CD4-positive, alpha-beta T cell treated with Interleukin-17A for 1 hour (primary cell): ENCODE measurements at regions not wholly inside any gene's neighbourhood (a gene's known extent, or its start where the extent isn't known, plus 50 kb on each side); places are given as distances from the start of the nearest gene placed in this dataset.

ENCODE experiments used
- DNase-seq: peaks from one replicate; pipeline ENCODE4 v3.0.0-alpha.2; 2020

GRCh38 chr18:73514449-73514848 lies 633.2 kb downstream of the FBXO15 start:
- no peak for DNase-seq

DNA sequence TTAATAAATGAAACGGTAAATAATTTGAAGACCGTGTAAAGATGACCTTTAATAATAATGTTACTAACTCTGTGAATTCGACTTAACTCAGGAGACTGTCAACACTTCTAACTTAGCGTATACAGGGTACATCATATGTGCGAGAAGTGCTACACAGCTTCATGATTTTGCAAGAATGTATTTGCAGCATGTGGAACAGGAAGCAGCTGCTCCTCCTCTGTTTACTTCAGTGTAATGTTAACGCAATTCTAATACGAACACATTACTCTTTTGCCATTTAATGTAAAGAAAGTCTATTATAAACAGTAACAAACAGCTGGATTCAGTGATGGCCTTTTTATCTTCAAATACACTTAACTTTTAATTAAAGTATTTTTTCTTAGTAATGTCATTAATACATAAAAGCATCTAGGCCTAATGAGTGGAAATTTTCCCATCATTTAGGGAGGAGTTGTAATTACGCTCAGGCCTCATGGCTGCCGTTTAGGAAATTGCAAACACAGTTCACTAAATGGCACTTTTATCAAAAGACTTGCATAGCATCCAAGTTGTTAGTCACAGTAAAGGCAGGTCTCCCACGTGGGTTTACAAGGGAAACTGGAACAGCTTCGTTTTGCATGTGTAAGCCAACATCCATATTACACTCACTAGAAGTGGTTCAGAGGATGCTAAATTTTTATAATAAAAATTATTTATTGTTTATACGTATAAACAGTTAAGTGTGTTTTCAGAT lies 635.7 kb downstream of the FBXO15 start:
- DNase-seq, result no peak

DNA sequence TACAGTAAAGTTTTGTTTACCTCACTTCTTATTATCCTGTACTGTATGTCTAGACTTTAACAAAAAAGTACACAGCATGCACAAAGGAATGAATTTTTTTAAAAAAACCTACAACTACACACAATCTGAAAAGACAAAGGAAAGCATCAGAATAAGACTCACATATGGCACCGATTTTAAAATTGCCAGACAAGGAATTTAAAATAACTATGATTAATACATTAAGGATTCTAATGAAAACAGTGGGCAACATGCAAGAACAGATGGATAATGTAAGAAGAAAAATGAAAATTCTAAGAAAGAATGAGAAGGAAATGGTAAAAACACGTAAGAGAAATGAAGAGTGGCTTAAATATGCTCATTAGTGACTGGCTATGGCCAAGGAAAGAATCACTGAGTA lies 638.2 kb downstream of the FBXO15 start:
- no peak for DNase-seq

GRCh38 chr18:73503326-73503725 lies 635.5 kb upstream of the NETO1 start:
- DNase-seq, result no peak

DNA sequence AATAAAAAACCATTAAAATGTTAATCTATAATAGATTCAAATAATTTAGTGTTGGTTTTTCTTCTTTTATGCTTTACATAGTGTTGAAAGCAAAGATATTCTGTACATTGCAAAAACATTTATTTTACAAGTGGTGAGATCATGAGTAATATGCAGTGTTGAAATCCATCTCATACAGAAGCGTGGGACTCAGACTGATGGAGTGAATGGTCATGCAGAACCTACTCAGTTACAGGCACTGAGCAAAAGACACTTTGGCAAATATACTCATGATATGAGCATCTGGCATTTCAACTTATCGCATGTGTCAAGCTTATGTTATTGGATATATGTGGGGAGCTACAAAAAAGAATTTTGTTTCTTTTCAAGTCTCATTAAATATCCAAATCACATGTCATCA lies 620.2 kb upstream of the NETO1 start:
- DNase-seq, result no peak

DNA sequence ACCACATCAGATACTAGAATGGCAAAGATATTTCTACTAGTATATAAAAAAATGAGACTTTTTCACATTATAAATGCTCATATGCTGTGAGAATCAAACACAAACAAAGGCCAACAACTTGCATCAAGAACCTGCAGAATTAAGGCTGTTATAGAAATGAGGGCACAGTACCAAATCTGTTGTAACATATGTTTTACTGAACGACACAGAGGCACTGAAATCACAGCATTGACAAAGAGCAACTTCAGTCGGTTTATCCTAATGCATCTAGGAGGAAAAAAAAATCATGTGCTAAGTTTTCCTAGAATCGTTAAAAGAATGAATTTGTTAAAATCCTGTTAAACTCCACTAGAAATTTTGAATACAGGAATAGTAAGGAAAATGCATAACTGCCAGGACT lies 617.4 kb upstream of the NETO1 start:
- DNase-seq, result no peak

- DNase-seq, result no peak
Observed at GRCh38 chr18:73482901-73483300, 615.1 kb upstream of the NETO1 start.

DNA sequence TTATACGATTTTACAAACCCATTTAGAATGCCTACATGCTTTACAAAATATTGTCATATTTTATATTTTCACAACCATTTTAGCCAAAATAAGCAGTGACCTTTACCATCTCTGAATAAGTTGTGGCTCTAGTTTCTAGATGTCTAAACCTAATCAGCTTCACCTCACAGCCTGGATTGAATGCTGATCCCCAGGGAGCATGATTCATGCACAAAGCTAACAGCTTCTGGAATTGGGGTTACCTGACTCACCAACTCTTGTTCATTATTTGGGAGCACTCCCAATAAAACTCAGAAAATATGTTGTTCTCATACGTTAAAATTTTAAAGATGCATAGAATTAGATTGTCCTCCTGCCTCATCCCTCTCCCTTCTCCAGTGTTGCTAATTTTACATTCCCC lies 611.7 kb upstream of the NETO1 start:
- no peak for DNase-seq

DNA sequence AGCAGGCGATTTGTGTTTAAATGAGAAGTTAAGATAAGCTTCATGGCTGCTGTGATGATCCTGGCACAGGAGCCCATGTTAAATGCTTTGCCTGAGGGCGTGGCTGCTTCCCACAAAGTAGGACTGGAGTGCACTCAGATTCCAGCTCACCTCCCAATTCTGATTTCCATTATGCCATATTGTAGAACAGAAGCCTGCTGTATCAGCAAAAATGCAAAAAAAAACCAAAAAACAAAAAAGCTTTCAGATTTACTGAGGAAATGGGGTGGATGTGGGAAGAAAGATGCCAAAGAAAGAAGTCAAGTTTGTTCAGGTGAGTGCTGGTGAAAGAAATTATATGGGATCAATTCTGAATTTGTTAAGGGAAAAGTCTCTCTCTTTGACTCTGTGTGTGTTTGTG lies 610.4 kb upstream of the NETO1 start:
- DNase-seq, result no peak

GRCh38 chr18:73476031-73476430 lies 608.2 kb upstream of the NETO1 start:
- DNase-seq, result no peak

DNA sequence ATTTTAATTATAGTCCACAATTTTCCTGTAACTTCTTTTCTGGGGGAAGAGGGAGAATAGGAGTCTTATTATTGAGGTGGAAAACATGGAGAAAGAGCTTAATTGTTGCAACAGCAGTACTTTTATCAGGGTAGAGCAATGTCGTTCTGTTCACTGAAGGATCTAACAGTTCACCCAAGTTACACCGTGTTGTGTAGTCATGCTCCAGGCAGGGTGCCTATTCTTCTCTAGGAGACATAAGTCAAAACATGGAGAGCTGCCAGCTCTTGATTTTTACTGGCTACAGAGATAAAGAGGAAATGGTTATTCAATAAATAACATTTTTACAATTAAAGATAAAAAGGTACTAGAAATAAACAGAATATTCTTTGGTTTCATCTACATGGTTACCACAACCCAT lies 594.3 kb upstream of the NETO1 start:
- no peak for DNase-seq

- DNase-seq, result no peak
Observed at GRCh38 chr18:73461780-73462059, 593.9 kb upstream of the NETO1 start.

DNA sequence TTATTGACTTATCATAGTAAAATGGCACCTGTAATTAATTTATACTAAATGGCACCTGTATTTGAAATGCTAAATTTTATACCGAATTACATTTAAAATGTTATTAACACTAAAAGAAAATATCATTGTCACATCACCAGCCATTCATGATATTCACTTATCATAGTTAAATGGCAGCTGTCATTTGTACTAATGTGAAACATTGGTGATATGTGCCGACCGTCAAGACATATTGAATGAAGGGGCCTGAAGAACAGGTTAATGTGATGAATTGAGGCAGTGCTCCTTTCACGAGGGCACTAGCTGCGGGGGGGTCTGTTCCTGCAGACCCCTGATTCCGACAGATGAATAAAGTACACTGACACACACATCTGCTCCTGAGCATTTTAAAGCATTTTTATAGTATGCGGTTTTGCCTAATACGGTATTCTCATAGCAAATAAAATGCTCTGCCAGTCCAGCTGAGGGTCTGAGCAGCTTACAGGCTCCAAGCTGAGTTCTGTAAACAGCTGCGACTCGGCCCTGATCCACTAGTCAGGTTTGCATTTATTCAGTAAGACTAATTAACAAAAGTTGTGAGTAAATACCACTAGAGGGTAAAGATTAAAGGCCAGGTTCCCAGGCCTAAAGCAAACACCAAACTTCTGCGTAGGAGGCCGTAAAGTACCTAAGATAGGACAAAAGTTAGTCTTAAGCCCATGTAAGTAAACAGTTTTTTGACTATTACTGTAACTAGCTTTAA lies 593.4 kb upstream of the NETO1 start:
- DNase-seq, result no peak

- DNase-seq, result no peak
Observed at GRCh38 chr18:73458186-73458964, 590.6 kb upstream of the NETO1 start.

DNA sequence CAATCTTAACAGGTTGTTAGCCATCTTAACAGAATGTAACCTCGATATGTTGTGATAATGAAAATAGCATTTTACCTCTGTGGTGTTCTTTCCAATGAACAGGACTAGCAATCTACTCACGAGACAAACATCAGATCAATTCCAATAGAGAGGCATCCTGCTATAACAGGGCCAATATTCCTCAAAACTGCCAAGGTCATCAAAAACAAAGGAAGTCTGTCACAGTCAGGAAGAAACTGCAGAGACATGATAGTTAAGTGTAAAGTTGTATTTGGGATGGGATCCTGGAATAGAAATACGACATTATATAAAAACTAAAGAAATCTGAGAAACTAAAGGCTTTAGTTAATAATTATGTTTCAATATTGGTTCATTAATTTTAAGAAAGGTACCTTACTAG lies 588.9 kb upstream of the NETO1 start:
- no peak for DNase-seq

DNA sequence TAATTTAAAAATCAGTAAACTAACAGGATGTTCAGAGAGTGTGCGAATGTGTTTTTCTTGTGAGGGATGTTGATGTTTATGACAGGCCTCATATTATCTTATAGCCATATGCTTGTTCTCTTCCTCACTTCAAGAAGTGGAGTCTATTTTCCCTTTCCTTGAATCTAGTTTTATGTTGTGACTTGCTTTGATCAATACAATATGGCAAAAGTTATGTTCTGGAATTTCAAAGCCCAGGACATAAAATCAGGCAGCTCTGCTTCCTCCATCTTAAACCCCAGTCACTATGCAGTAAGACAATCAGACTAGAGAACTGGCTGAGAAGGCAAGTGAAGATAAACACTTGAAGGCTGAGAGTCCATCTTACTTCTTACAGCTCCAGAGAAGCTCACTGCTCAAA lies 585.1 kb upstream of the NETO1 start:
- no peak for DNase-seq

DNA sequence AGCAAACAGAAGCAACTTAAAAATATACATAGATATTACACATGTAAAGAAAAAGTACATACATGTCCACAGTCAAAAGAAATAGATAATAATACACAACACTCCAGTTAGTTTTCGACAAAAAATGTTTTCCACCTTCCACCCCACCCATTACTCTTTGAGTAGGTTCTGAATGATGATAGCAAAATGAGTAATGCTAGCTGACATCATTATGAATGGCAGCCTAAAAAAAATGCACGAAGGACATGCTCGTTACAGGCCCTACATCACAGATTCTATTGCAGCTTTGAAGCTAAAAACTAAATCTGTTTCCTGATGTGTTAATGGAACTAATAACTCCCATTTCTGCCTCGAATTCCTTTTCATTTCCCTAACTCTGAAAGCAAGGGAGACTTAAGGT lies 578.7 kb upstream of the NETO1 start:
- no peak for DNase-seq

- DNase-seq, result no peak
Observed at GRCh38 chr18:73431620-73432019, 563.8 kb upstream of the NETO1 start.

DNA sequence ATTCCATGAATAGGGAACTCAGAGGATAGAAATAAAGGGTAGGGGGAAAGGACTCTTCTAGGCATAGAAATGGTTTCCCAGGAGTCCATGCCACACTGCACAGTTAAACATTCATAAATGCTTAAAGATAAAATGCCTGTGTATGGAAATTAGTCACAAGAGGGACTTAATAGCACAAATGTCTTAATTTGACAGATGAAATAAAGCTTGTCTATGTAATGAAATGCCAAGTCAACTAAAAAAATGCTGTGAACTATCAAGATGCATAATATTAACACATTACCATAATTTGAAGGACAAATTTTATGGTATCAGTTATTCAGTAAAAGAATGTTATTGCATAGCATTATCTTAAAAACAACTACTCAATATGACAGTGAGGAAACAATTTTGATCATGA lies 553.2 kb upstream of the NETO1 start:
- DNase-seq, result no peak

DNA sequence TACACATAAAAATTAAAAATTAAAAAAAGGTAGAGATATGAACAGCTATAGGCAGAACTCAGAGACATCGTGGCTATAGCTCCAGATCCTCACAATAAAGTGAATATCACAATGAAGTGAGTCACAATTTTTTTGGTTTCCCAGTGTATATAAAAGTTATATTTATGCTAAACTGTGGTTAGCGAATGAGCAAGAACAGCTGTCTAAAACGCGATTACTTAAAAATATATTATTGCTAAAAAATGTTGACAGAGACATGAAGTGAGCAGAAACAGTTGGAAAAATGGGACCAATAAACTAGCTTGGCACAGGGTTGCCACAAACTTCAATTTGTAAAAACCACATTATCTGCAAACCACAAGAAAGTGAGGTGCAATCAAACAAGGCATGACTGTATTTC lies 551.7 kb upstream of the NETO1 start:
- no peak for DNase-seq

- no peak for DNase-seq
Observed at GRCh38 chr18:73414598-73414997, 546.8 kb upstream of the NETO1 start.

- DNase-seq, result no peak
Observed at GRCh38 chr18:73414069-73414468, 546.3 kb upstream of the NETO1 start.

- DNase-seq, result no peak
Observed at GRCh38 chr18:73409242-73409641, 541.5 kb upstream of the NETO1 start.

- no peak for DNase-seq
Observed at GRCh38 chr18:73408469-73408868, 540.7 kb upstream of the NETO1 start.
